K562 (cell line): ENCODE measurements at regions not wholly inside any gene's neighbourhood (a gene's known extent, or its start where the extent isn't known, plus 50 kb on each side); places are given as distances from the start of the nearest gene placed in this dataset.

Experiments used
- ATAC-seq: fragments of 200-7000 bp; cut with Tn5 transposase; 3 replicates; pipeline ENCODE4 v1.9.1; 2020; ENCODE audit warnings: moderate library complexity
- BruUV-seq: library from RNA; stranded (reverse); fragments of 400-500 nt; replicated peaks from 2 replicates; lab custom pipeline; 2021; lab: Mats Ljungman, UMichigan
- CTCF ChIA-PET: fragments of 300-600 bp; formaldehyde crosslinking; extraction: SDS; loops from one replicate; lab custom pipeline; 2021; ENCODE audit warnings: low intra/inter-chr PET ratio; lab: Yijun Ruan, JAX
- POLR2A ChIA-PET: fragments of 300-600, 350-650 bp; sonication (Branson Sonifier 250); formaldehyde crosslinking; extraction: SDS; loops from one replicate; lab custom pipeline; 2021; ENCODE audit warnings: antibody characterized with exemption, inconsistent platforms; lab: Yijun Ruan, JAX
- DNase-seq, 4 experiments: peaks; one replicate each; pipeline versions ENCODE4 v3.0.0 to v3.0.0-alpha.2; 2011 to 2018; ENCODE audit warnings: low spot score in 3 of 4, mixed read lengths in 3 of 4; ENCODE audit errors: extremely low read depth in 1 of 4
- FAIRE-seq: peaks from 2 replicates; lab custom pipeline; 2011; peaks lifted over from hg19 to GRCh38; lab: Jason Lieb, UNC
- H2AFZ ChIP-seq: 2 replicates; pipeline ENCODE4 v1.6.0; 2011; ENCODE audit warnings: low read depth, low read length, control low read depth, inconsistent platforms
- H3K27ac ChIP-seq: fragments of 200-600 bp; 3 replicates; pipeline ENCODE4 v1.8.0; 2011; ENCODE audit warnings: low read depth, mild to moderate bottlenecking, control low read depth, inconsistent platforms, low read length, moderate library complexity, mixed read lengths; ENCODE audit errors: extremely low read depth
- H3K27me3 ChIP-seq, 2 experiments: fragments of 300-600 bp in 1 of 2; 2 replicates in 1 of 2; 3 replicates in 1 of 2; pipeline versions ENCODE4 v1.6.0 to v1.8.0; 2011; ENCODE audit warnings: inconsistent platforms in 2 of 2, low read length in 2 of 2, mild to moderate bottlenecking in 1 of 2, mixed read lengths in 1 of 2, moderate library complexity in 1 of 2; ENCODE audit not compliant: control insufficient read depth in 2 of 2, insufficient read depth in 2 of 2
- H3K36me3 ChIP-seq: fragments of 300-600 bp; 3 replicates; pipeline ENCODE4 v1.8.0; 2011; ENCODE audit warnings: mild to moderate bottlenecking, low read length, inconsistent platforms; ENCODE audit not compliant: control insufficient read depth, insufficient read depth
- H3K4me1 ChIP-seq, 2 experiments: fragments of 200-600 bp in 1 of 2; replicated peaks in 1 of 2; 2 replicates in 1 of 2; 3 replicates in 1 of 2; pipeline versions ENCODE4 v1.5.1 to v1.8.0; 2011; ENCODE audit warnings: inconsistent platforms in 2 of 2, low read length in 2 of 2, mild to moderate bottlenecking in 1 of 2, mixed read lengths in 1 of 2, moderate library complexity in 1 of 2; ENCODE audit not compliant: control insufficient read depth in 2 of 2, insufficient read depth in 2 of 2
- H3K4me2 ChIP-seq: 2 replicates; pipeline ENCODE4 v1.6.1; 2011; ENCODE audit warnings: low read length, control low read depth, inconsistent platforms, mixed read lengths; ENCODE audit not compliant: insufficient read depth
- H3K4me3 ChIP-seq: fragments of 200-600 bp; sonication (generic), shearing (Covaris generic); 2 replicates; pipeline ENCODE4 v1.5.1; 2016; ENCODE audit warnings: control low read depth, inconsistent platforms
- H3K79me2 ChIP-seq: fragments of 200-600 bp; 3 replicates; pipeline ENCODE4 v1.8.0; 2011; ENCODE audit warnings: low read length, inconsistent platforms; ENCODE audit not compliant: control insufficient read depth, insufficient read depth
- H3K9ac ChIP-seq, 2 experiments: 2 replicates each; pipeline versions ENCODE4 v1.6.0 to v1.6.1; 2011; ENCODE audit warnings: low read depth in 2 of 2, low read length in 2 of 2, control low read depth in 1 of 2, inconsistent platforms in 1 of 2, mild to moderate bottlenecking in 1 of 2, mixed read lengths in 1 of 2; ENCODE audit not compliant: insufficient read depth in 1 of 2
- H3K9me1 ChIP-seq: one replicate; pipeline ENCODE4 v1.6.0; 2011; ENCODE audit warnings: inconsistent platforms, mild to moderate bottlenecking, low read length, moderate library complexity; ENCODE audit not compliant: control insufficient read depth, insufficient read depth
- H3K9me3 ChIP-seq: replicated peaks from 2 replicates; pipeline ENCODE4 v1.5.1; 2011; ENCODE audit warnings: low read depth, low read length, inconsistent platforms; ENCODE audit not compliant: control insufficient read depth, insufficient read depth
- H4K20me1 ChIP-seq: replicated peaks from 2 replicates; pipeline ENCODE4 v1.6.1; 2011; ENCODE audit warnings: low read length, inconsistent platforms, mixed read lengths; ENCODE audit not compliant: control insufficient read depth, insufficient read depth
- ARID1B ChIP-seq: fragments of 450-650 bp; IDR thresholded peaks from 2 replicates; pipeline ENCODE4 v1.6.1; 2016; ENCODE audit warnings: antibody characterized with exemption, mild to moderate bottlenecking, inconsistent platforms
- BCL6 ChIP-seq: fragments of 250-450 bp; sonication (Bioruptor Pico); IDR thresholded peaks from 2 replicates; pipeline ENCODE4 v1.4.0; 2020
- CBFA2T3 ChIP-seq: fragments of 450-650 bp; IDR thresholded peaks from 2 replicates; pipeline ENCODE4 v1.6.1; 2017
- ELK1 ChIP-seq: sonication (generic); formaldehyde crosslinking; IDR thresholded peaks from 2 replicates; pipeline ENCODE4 v1.8.1; 2022; ENCODE audit warnings: missing genetic modification reagents
- EP300 ChIP-seq: IDR thresholded peaks from 2 replicates; pipeline ENCODE4 v1.6.1; 2012; ENCODE audit warnings: low read length, improper control_type of control experiment
- KLF16 ChIP-seq: IDR thresholded peaks from 2 replicates; pipeline ENCODE4 v1.6.1; 2016; ENCODE audit warnings: antibody characterized with exemption
- MAFK ChIP-seq: IDR thresholded peaks from 2 replicates; pipeline ENCODE4 v1.6.1; 2011; ENCODE audit warnings: low read length, improper control_type of control experiment
- MECOM ChIP-seq: fragments of 250-450 bp; sonication (Bioruptor Pico); IDR thresholded peaks from 2 replicates; pipeline ENCODE4 v1.8.0; 2022; ENCODE audit warnings: inconsistent platforms
- NFIX ChIP-seq: fragments of 250-450 bp; sonication (Bioruptor Pico); IDR thresholded peaks from 2 replicates; pipeline ENCODE4 v1.4.0; 2020; ENCODE audit warnings: low read depth, mild to moderate bottlenecking, moderate library complexity
- PCBP1 ChIP-seq: fragments of 200-400 bp; formaldehyde crosslinking; IDR thresholded peaks from 2 replicates; pipeline ENCODE4 v1.6.1; 2018; ENCODE audit warnings: mild to moderate bottlenecking, low read depth, low read length; ENCODE audit not compliant: poor library complexity, severe bottlenecking
- POLR2A ChIP-seq: fragments of 450-650 bp; conservative IDR thresholded peaks from 2 replicates; pipeline ENCODE4 v1.6.1; 2016
- SMC3 ChIP-seq: conservative IDR thresholded peaks from 2 replicates; pipeline ENCODE4 v1.6.1; 2011; ENCODE audit warnings: low read depth, low read length, improper control_type of control experiment; ENCODE audit not compliant: insufficient read depth
- XRCC3 ChIP-seq: fragments of 450-650 bp; IDR thresholded peaks from 2 replicates; pipeline ENCODE4 v1.6.1; 2017; ENCODE audit warnings: mild to moderate bottlenecking, moderate library complexity
- ZNF398 ChIP-seq: fragments of 250-450 bp; sonication (Bioruptor Pico); IDR thresholded peaks from 2 replicates; pipeline ENCODE4 v1.8.0; 2021; ENCODE audit warnings: moderate library complexity, mild to moderate bottlenecking, inconsistent platforms
- WGBS: fragments of 100-300 bp; shearing (Covaris generic); methylation state at CpG from one replicate; pipeline ENCODE4 v1.1.6; 2016; ENCODE audit warnings: low coverage, mixed read lengths; ENCODE audit not compliant: insufficient coverage; ENCODE audit errors: missing lambda C conversion rate; 5-methylcytosine and 5-hydroxymethylcytosine counted together
- in situ Hi-C: fragments of 300-500 bp; cut with MboI; formaldehyde crosslinking; loops from 4 replicates; pipeline ENCODE4 v1.15.0; 2018; ENCODE audit warnings: inconsistent platforms, mixed read lengths
- intact Hi-C: fragments of 100-400 bp; cut with micrococcal nuclease; formaldehyde crosslinking; loops from 2 replicates; pipeline ENCODE4 v1.14.2; 2022
- TF ChIP-seq, protein P1 (sequence below): fragments of 250-450 bp; sonication (Bioruptor Pico); IDR thresholded peaks from 2 replicates; pipeline ENCODE4 v1.5.0; 2021; ENCODE audit warnings: mild to moderate bottlenecking, borderline replicate concordance

DNA sequence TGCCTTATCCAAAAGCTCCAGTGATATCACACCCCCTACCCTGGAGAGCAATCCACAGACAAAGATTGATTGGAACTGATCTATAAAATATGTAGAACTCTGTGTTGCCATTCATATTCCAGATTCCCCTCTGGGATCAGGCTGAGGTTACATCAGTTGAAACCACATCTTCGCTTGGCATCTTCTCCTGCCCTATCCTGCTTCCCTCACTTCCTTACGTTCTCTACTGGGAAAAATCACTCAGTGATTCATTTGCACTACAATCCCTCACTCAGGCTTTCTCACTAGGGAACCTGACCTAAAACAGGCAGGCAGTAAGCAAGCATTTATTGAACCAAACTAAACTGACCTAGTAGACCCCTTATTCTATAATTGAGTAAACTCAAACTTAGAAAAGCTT, 111.7 kb downstream of the ESM1 start:
- in situ Hi-C loops: loop anchor here (25.0 kb wide), 1 partner anchor 636 kb away; no protein-coding TSS in a partner anchor
- H3K4me3 ChIP-seq: no peak overlapping the region

GRCh38 chr5:54872810-54873209, 112.6 kb downstream of the ESM1 start:
- 0% methylated on average over 1 of the region's 1 CpG for WGBS
- H3K9me1 ChIP-seq: no peaks in the 10 kb centered on the region

More for the DNA sequence above, 111.7 kb downstream of the ESM1 start:
- no peak overlapping the region for H3K27ac ChIP-seq
- no peak for TF ChIP-seq SMC3
- TF ChIP-seq MAFK: no peak
- no peak for TF ChIP-seq NFIX (CRISPR knock-in tag)
- no peak for TF ChIP-seq XRCC3
- no peak for FAIRE-seq
- no peak for ATAC-seq
- BruUV-seq: no TSS peak
- no peaks in the 10 kb centered on the region for H3K9me3 ChIP-seq
- no peaks in the 10 kb centered on the region for H3K4me1 ChIP-seq
- peaks cover 3% of the 10 kb centered on the region; the same call in 1 of the 2 replicates for H4K20me1 ChIP-seq
- no peak overlapping the region for H3K9ac ChIP-seq
- ChIA-PET POLR2A (interaction anchor here (1.0 to 2.3 kb wide), 3 partner anchors 25 to 356 kb away, joined by 3 to 7 read pairs (median 3); partner anchors contain the start of gene SNX18), CTCF (no interaction called here)
- no peak overlapping the region for H2AFZ ChIP-seq
- WGBS: 0% methylated on average over 2 of the region's 2 CpGs
- H3K9me1 ChIP-seq: no peaks in the 10 kb centered on the region
- H3K36me3 ChIP-seq: no peaks in the 10 kb centered on the region
- intact Hi-C loops: no loop called here
- DNase-seq: no peak
- H3K4me2 ChIP-seq: no peak overlapping the region
- peaks cover 7 to 11% of the 10 kb centered on the region in 2 experiments for H3K27me3 ChIP-seq
- H3K79me2 ChIP-seq: no peaks in the 10 kb centered on the region

More at GRCh38 chr5:54872810-54873209, 112.6 kb downstream of the ESM1 start:
- peaks cover 9 to 13% of the 10 kb centered on the region in 2 experiments for H3K27me3 ChIP-seq
- H3K9ac ChIP-seq: no peak overlapping the region
- BruUV-seq: no TSS peak
- no peaks in the 10 kb centered on the region for H3K79me2 ChIP-seq
- in situ Hi-C loops (loop anchor here (25.0 kb wide), 1 partner anchor 636 kb away; no protein-coding TSS in a partner anchor), intact Hi-C loops (no loop called here)
- ChIA-PET CTCF (no interaction called here), POLR2A (interaction anchor here (0.5 to 2.3 kb wide), 4 partner anchors 24 to 1685 kb away, joined by 3 to 7 read pairs (median 4); no protein-coding TSS in a partner anchor)
- ATAC-seq: no peak
- no peak overlapping the region for H3K4me2 ChIP-seq
- no peak overlapping the region for H3K4me3 ChIP-seq
- DNase-seq: no peak
- no peak overlapping the region for H3K27ac ChIP-seq
- no peaks in the 10 kb centered on the region for H3K4me1 ChIP-seq
- H3K36me3 ChIP-seq: no peaks in the 10 kb centered on the region
- H2AFZ ChIP-seq: no peak overlapping the region
- H4K20me1 ChIP-seq: peaks cover 3% of the 10 kb centered on the region; the same call in 1 of the 2 replicates
- TF ChIP-seq POLR2A: no peak
- TF ChIP-seq EP300: no peak
- no peak for TF ChIP-seq ARID1B
- TF ChIP-seq ELK1 (CRISPR knock-in tag): no peak
- TF ChIP-seq CBFA2T3: no peak
- no peak for TF ChIP-seq BCL6 (CRISPR knock-in tag)
- TF ChIP-seq KLF16: no peak
- TF ChIP-seq MECOM: no peak
- TF ChIP-seq ZNF398 (CRISPR knock-in tag): no peak
- TF ChIP-seq, protein P1, sequence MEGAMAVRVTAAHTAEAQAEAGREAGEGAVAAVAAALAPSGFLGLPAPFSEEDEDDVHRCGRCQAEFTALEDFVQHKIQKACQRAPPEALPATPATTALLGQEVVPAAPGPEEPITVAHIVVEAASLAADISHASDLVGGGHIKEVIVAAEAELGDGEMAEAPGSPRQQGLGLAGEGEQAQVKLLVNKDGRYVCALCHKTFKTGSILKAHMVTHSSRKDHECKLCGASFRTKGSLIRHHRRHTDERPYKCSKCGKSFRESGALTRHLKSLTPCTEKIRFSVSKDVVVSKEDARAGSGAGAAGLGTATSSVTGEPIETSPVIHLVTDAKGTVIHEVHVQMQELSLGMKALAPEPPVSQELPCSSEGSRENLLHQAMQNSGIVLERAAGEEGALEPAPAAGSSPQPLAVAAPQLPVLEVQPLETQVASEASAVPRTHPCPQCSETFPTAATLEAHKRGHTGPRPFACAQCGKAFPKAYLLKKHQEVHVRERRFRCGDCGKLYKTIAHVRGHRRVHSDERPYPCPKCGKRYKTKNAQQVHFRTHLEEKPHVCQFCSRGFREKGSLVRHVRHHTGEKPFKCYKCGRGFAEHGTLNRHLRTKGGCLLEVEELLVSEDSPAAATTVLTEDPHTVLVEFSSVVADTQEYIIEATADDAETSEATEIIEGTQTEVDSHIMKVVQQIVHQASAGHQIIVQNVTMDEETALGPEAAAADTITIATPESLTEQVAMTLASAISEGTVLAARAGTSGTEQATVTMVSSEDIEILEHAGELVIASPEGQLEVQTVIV (CRISPR knock-in tag): no peak
- no peak for TF ChIP-seq PCBP1
- H3K9me3 ChIP-seq: no peaks in the 10 kb centered on the region
- no peak for FAIRE-seq
